Nephron (organoid): ENCODE measurements at regions not wholly inside any gene's neighbourhood (a gene's known extent, or its start where the extent isn't known, plus 50 kb on each side); places are given as distances from the start of the nearest gene placed in this dataset.
A peak's percentile ranks its signal among the peaks of the same experiment; 100 is the strongest.

Experiments
- H3K27ac Mint-ChIP-seq, 3 experiments: 2 replicates each; pipeline ENCODE4 v1.8.0; 2020; ENCODE audit warnings: mixed read lengths in 3 of 3, mild to moderate bottlenecking in 2 of 3, moderate library complexity in 1 of 3
- H3K27me3 Mint-ChIP-seq: 2 replicates; pipeline ENCODE4 v1.8.0; 2021; ENCODE audit warnings: low read depth, mild to moderate bottlenecking, moderate library complexity, mixed read lengths
- H3K36me3 Mint-ChIP-seq: 2 replicates; pipeline ENCODE4 v1.8.0; 2020; ENCODE audit warnings: low read depth, mixed read lengths
- H3K4me1 Mint-ChIP-seq: 2 replicates; pipeline ENCODE4 v1.8.0; 2020; ENCODE audit warnings: mixed read lengths
- H3K4me3 Mint-ChIP-seq, 3 experiments: 2 replicates each; pipeline ENCODE4 v1.8.0; 2020; ENCODE audit warnings: mild to moderate bottlenecking in 3 of 3, mixed read lengths in 3 of 3, moderate library complexity in 2 of 3
- H3K9me3 Mint-ChIP-seq: 2 replicates; pipeline ENCODE4 v1.8.0; 2020; ENCODE audit warnings: mixed read lengths
- CTCF ChIP-seq, 3 experiments: fragments of 200-600 bp; sonication (generic); IDR thresholded peaks; one replicate each; pipeline ENCODE4 v1.5.0; 2021; ENCODE audit warnings: antibody characterized with exemption in 3 of 3; ENCODE audit not compliant: unreplicated experiment in 3 of 3

DNA sequence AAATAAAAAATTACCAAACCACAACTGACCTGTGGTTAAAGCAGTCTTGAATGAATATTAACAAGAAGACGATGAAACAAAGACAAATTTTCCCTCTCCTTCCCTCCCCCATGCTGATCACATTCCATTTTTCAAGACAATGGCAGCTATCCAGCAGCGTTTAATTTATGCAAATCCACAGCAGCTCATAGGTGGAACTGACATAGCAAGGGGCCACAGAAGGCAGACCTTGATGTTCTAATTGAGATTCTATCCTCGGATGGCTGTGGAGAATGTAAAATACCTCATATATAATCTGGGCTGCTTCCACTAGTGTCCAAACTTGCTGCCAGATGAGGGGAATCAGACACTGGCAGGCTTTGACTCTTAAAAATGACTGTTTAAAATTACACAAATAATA, 211.5 kb downstream of the CHRDL1 start:
- Mint-ChIP-seq H3K36me3 (no peaks in the 10 kb centered on the region), H3K27me3 (no peaks in the 10 kb centered on the region)
- TF ChIP-seq CTCF (IDR thresholded peaks at IDR 0.05; ENCODE audit: unreplicated experiment in 3 of 3) = no peak

GRCh38 chrX:110588164-110588563, 207.5 kb downstream of the CHRDL1 start:
- Mint-ChIP-seq H3K4me1 (peaks cover 19% of the 10 kb centered on the region), H3K36me3 (no peaks in the 10 kb centered on the region), H3K27ac (peak overlapping the region in 2 of 3 experiments; percentile 36 to 49), H3K27me3 (no peaks in the 10 kb centered on the region), H3K4me3 (peak overlapping the region in 1 of 3 experiments; percentile 2), H3K9me3 (no peaks in the 10 kb centered on the region)
- no peak for TF ChIP-seq CTCF (IDR thresholded peaks at IDR 0.05; ENCODE audit: unreplicated experiment in 3 of 3)

More for the DNA sequence above, 211.5 kb downstream of the CHRDL1 start:
- no peak overlapping the region for H3K4me3 Mint-ChIP-seq
- peaks cover 19% of the 10 kb centered on the region for H3K4me1 Mint-ChIP-seq
- H3K9me3 Mint-ChIP-seq = peaks cover 5% of the 10 kb centered on the region
- no peak overlapping the region for H3K27ac Mint-ChIP-seq

DNA sequence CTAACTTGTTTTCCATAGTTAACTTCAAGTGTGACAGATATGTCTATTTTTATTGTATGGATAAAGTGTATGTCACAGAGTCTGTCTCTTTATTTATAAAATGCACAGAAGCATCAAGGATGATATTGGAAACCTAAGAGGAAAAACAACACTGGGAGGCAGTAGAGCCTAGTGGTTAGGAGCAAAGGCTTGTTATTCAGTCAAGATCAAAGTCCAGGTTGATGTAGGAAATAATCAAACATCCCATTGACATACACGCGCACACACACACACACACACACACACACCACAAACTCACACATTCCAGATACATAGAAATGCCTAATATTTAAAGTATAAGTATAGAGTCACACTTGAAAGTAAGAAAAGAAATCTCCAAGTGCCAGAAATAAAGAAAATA, 206.8 kb downstream of the CHRDL1 start:
- TF ChIP-seq CTCF (IDR thresholded peaks at IDR 0.05; ENCODE audit: unreplicated experiment in 3 of 3) = no peak
- no peak overlapping the region for H3K4me3 Mint-ChIP-seq
- no peaks in the 10 kb centered on the region for H3K27me3 Mint-ChIP-seq
- peaks cover 18% of the 10 kb centered on the region for H3K4me1 Mint-ChIP-seq
- no peaks in the 10 kb centered on the region for H3K9me3 Mint-ChIP-seq
- no peaks in the 10 kb centered on the region for H3K36me3 Mint-ChIP-seq
- no peak overlapping the region for H3K27ac Mint-ChIP-seq

DNA sequence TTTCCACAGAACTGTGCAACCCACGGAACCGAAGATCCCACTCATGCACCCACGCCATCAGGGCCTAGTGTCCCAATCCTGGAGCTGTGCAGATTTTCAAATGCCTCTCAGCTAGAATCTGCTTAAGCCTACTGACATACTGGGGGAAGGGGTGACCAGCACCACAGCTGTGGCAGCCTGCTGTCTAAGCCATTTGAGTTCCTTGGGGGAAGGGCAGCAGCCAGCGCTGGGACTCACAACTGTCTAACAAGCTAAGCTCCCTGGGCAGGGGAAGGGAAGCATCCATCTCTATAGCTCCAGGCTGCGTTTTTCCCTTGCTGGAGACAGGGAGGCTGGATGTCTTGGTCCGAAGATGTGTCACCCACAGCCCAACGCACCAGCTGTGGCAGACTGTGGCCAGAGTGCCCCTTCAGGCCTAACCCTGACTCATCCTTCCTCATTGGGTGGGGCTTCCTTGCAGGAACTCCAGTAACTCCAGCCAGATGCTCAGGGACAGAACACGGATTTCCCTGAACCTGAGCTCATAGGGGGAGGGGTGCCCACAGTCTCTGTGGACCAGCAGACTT, 194.8 kb downstream of the CHRDL1 start:
- Mint-ChIP-seq H3K27ac (no peak overlapping the region), H3K27me3 (no peaks in the 10 kb centered on the region), H3K4me1 (no peaks in the 10 kb centered on the region), H3K4me3 (no peak overlapping the region), H3K9me3 (peaks cover 26% of the 10 kb centered on the region), H3K36me3 (peaks cover 8% of the 10 kb centered on the region)
- no peak for TF ChIP-seq CTCF (IDR thresholded peaks at IDR 0.05; ENCODE audit: unreplicated experiment in 3 of 3)

GRCh38 chrX:110614596-110614995, 181.0 kb downstream of the CHRDL1 start:
- H3K27me3 Mint-ChIP-seq = no peaks in the 10 kb centered on the region
- no peak for TF ChIP-seq CTCF (IDR thresholded peaks at IDR 0.05; ENCODE audit: unreplicated experiment in 3 of 3)

More at GRCh38 chrX:110614596-110614995, 181.0 kb downstream of the CHRDL1 start:
- Mint-ChIP-seq H3K4me1 (no peaks in the 10 kb centered on the region), H3K4me3 (no peak overlapping the region), H3K27ac (no peak overlapping the region), H3K9me3 (peaks cover 39% of the 10 kb centered on the region), H3K36me3 (no peaks in the 10 kb centered on the region)
